IPS-20b (cell line): ENCODE measurements at regions not wholly inside any gene's neighbourhood (a gene's known extent, or its start where the extent isn't known, plus 50 kb on each side); places are given as distances from the start of the nearest gene placed in this dataset.
A peak's percentile ranks its signal among the peaks of the same experiment; 100 is the strongest.

Experiments used
- H3K27ac ChIP-seq: one replicate; pipeline ENCODE4 v1.5.1; 2013; ENCODE audit warnings: low read length
- H3K27me3 ChIP-seq: 2 replicates; pipeline ENCODE4 v1.6.1; 2013; ENCODE audit warnings: mild to moderate bottlenecking, low read length, inconsistent platforms; ENCODE audit not compliant: insufficient read depth
- H3K36me3 ChIP-seq: 2 replicates; pipeline ENCODE4 v1.6.1; 2013; ENCODE audit warnings: low read depth, mild to moderate bottlenecking, inconsistent platforms, low read length, moderate library complexity; ENCODE audit not compliant: insufficient read depth
- H3K4me1 ChIP-seq: 2 replicates; pipeline ENCODE4 v1.6.1; 2013; ENCODE audit warnings: mild to moderate bottlenecking, control low read depth, inconsistent platforms, low read length, moderate library complexity; ENCODE audit not compliant: insufficient read depth
- H3K4me3 ChIP-seq: 2 replicates; pipeline ENCODE4 v1.5.1; 2013; ENCODE audit warnings: mild to moderate bottlenecking, low read length, inconsistent platforms
- H3K9ac ChIP-seq: 2 replicates; pipeline ENCODE4 v1.6.1; 2013; ENCODE audit warnings: low read depth, mild to moderate bottlenecking, inconsistent platforms, low read length, moderate library complexity
- H3K9me3 ChIP-seq: 2 replicates; pipeline ENCODE4 v1.6.1; 2013; ENCODE audit warnings: mild to moderate bottlenecking, low read depth, low read length, inconsistent platforms; ENCODE audit not compliant: insufficient read depth

DNA sequence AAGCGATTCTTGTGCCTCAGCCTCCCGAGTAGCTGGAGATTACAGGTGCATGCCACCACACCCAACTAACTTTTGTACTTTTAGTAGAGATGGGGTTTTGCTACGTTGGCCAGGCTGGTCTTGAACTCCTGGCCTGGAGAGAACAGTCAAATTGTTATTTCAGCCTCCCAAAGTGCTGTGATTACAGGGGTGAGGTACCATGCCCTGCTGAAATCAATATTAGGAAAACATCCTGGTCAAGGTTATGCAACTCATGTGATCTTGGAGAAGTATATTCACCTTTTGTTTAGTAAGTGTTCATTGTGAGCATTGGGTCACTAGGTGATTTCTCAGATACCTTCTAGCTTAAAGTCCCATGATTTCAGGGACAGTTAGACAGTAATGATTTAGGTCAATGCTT, 167.8 kb downstream of the AASDH start:
- H3K9ac ChIP-seq, result no peak overlapping the region
- H3K9me3 ChIP-seq, result no peaks in the 10 kb centered on the region
- no peaks in the 10 kb centered on the region for H3K27me3 ChIP-seq
- peaks cover 17% of the 10 kb centered on the region; the same call in 1 of the 2 replicates for H3K4me1 ChIP-seq
- H3K36me3 ChIP-seq, result no peaks in the 10 kb centered on the region
- H3K27ac ChIP-seq, result no peak overlapping the region
- no peak overlapping the region for H3K4me3 ChIP-seq

DNA sequence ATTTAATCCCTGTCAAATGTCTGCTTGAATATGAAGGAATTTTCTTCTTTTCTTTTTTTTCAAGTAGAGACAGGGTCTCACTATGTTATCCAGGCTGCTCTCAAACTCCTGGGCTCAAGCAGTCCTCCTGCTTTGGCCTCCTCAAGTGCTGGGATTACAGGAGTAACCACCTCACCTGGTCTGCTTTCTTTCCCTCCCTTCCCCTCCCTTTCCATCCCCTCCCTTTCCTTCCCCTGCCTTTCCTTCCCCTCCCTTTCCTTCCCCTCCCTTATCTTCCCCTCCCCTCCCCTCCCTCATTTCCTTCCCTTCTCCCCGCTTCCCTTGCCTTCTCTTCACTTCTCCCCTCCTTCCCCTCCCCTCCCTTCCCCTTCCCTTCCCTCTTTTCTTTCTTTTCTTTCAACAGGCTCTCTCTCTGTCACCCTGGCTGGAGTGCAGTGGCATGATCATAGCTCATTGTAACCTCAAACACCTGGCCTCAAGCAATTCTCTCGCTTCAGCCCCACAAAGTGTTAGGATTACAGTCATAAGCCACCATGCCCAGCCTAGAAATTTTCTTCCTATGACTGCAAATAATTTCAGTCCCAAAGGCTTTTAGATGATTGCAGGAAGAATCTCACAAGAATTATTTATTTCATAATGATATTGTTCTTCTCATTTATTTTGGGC, 168.9 kb downstream of the AASDH start:
- Histone ChIP-seq H3K4me3 (peak overlapping the region; percentile 34; the same call in 1 of the 2 replicates), H3K9ac (no peak overlapping the region), H3K36me3 (no peaks in the 10 kb centered on the region), H3K4me1 (peaks cover 17% of the 10 kb centered on the region; the same call in 1 of the 2 replicates), H3K27ac (no peak overlapping the region), H3K27me3 (peaks cover 7% of the 10 kb centered on the region; the same call in 1 of the 2 replicates), H3K9me3 (no peaks in the 10 kb centered on the region)

DNA sequence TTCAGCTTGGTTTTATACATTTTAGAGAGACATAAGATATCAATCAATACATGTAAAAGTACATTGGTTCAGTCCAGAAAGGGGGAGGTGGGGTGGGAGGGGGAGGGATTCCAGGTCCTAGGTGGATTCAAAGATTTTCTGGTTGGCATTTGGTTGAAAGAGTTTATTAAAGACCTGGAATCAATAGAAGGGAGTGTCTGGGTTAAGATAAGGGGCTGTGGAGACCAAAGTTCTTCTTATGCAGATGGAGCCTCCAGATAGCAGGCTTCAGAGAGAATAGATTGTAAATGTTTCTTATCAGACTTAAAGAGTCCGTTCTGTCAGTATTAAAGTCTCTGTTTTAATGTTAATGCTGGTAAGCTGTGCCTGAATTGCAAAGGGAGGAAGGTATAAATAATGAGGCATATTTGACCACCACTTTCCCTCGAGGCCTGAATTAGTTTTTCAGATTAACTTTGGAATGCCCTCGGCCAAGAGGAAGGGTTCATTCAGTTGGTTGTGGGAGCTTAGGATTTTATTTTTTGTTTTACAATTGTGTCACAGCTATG, 169.9 kb downstream of the AASDH start:
- H3K27ac ChIP-seq, result no peak overlapping the region
- peaks cover 17% of the 10 kb centered on the region; the same call in 1 of the 2 replicates for H3K4me1 ChIP-seq
- H3K9ac ChIP-seq, result no peak overlapping the region
- H3K4me3 ChIP-seq, result peak overlapping the region; percentile 34
- H3K36me3 ChIP-seq, result no peaks in the 10 kb centered on the region
- H3K27me3 ChIP-seq, result peaks cover 15% of the 10 kb centered on the region
- H3K9me3 ChIP-seq, result no peaks in the 10 kb centered on the region

DNA sequence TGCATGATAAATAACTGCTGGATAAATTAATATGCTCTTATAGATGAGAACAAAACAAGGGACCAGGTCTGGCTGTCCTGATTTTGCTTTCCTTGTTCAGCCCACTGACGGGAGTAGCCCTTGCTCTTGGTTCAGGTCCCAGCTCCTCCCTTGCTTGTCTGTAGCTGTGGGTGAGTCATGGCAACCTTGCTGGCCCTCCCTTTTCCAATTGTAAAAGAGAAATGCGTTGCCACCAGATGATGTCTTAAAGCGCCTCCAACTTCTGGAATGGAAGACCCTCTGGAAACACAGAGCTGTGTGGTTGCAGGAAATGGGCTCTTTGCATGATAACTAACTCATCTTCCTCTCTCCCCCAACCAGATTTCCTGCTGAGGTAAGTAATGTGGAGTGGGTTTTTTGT, 171.4 kb downstream of the AASDH start:
- H3K4me1 ChIP-seq, result peaks cover 17% of the 10 kb centered on the region; the same call in 1 of the 2 replicates
- H3K27ac ChIP-seq, result no peak overlapping the region
- no peaks in the 10 kb centered on the region for H3K36me3 ChIP-seq
- H3K4me3 ChIP-seq, result no peak overlapping the region; the same call in 1 of the 2 replicates
- H3K9ac ChIP-seq, result no peak overlapping the region
- H3K9me3 ChIP-seq, result peaks cover 7% of the 10 kb centered on the region
- H3K27me3 ChIP-seq, result peaks cover 30% of the 10 kb centered on the region

DNA sequence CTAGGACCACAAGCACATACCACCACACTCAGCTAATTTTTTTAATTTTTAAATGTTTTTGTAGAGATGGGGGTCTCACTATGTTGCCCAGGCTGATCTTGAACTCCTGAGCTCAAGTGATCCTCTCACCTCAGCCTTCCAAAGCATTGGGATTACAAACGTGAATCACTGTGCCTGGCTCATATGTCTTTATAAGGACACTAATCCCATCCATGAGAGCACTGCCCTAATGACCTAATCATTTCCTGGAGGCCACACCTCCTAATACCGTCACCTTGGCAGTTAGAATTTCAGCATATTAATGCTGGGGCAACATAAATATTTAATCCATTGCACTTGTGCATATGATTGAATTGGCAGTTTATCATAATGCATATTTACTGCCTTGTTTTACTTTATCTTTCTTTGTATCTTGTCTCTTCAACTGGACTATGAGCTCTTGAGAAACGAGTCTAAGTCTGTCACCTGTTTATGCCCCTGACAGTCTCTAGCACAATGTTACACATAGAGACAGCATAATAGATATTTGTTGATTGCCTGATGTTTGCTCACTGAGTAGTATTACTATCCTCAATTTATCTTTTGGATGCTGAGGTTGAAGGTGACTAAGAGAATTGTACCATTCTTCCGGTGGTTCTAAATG, 172.0 kb downstream of the AASDH start:
- H3K27ac ChIP-seq, result no peak overlapping the region
- H3K9me3 ChIP-seq, result peaks cover 8% of the 10 kb centered on the region
- peaks cover 17% of the 10 kb centered on the region; the same call in 1 of the 2 replicates for H3K4me1 ChIP-seq
- no peak overlapping the region for H3K9ac ChIP-seq
- no peaks in the 10 kb centered on the region for H3K36me3 ChIP-seq
- H3K27me3 ChIP-seq, result peaks cover 32% of the 10 kb centered on the region
- H3K4me3 ChIP-seq, result no peak overlapping the region

DNA sequence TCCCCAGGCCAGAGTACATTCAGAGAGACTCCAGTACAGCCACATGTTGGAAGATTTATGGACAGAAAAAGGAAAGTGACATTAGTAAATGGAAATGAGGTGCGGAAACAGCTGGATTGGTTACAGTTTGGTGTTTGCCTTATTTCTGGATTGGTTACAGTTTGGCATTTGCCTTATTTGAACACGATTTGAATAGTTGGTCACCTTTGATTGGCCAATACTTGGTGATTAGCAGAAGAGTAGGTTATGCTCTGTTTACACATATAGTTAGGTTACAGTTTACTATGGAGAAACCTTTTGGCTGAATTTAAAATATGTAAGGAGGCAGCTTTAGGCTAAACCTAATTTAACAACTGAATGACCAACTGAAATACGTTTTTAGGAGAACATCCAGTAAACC, 173.7 kb downstream of the AASDH start:
- H3K36me3 ChIP-seq, result no peaks in the 10 kb centered on the region
- H3K9ac ChIP-seq, result no peak overlapping the region
- no peak overlapping the region for H3K4me3 ChIP-seq
- H3K9me3 ChIP-seq, result peaks cover 8% of the 10 kb centered on the region
- H3K4me1 ChIP-seq, result peaks cover 20% of the 10 kb centered on the region; the same call in 1 of the 2 replicates
- H3K27ac ChIP-seq, result no peak overlapping the region
- peaks cover 49% of the 10 kb centered on the region for H3K27me3 ChIP-seq

DNA sequence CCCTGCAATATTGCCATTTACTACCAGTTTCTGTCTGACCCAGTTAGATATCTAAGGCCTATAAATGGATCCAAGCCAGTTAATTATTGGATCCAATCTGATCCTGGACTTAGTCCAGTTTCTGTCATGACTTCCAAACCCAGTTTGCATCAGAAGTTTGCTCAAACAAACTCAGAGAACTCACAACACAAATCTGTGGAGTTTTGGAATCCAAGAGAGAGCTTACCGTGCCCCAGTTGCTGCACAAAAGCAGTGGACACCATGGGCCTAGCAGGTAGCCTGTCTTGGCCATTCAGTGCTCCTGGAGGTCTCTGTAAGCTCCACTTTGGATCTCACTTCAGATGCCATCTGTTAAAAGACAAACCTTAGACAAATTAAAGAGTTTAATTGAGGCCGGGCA, 174.5 kb downstream of the AASDH start:
- H3K9ac ChIP-seq, result no peak overlapping the region
- H3K27ac ChIP-seq, result no peak overlapping the region
- H3K4me1 ChIP-seq, result peaks cover 18% of the 10 kb centered on the region; the same call in 1 of the 2 replicates
- H3K4me3 ChIP-seq, result no peak overlapping the region
- H3K27me3 ChIP-seq, result peaks cover 56% of the 10 kb centered on the region
- H3K36me3 ChIP-seq, result no peaks in the 10 kb centered on the region
- peaks cover 8% of the 10 kb centered on the region for H3K9me3 ChIP-seq

DNA sequence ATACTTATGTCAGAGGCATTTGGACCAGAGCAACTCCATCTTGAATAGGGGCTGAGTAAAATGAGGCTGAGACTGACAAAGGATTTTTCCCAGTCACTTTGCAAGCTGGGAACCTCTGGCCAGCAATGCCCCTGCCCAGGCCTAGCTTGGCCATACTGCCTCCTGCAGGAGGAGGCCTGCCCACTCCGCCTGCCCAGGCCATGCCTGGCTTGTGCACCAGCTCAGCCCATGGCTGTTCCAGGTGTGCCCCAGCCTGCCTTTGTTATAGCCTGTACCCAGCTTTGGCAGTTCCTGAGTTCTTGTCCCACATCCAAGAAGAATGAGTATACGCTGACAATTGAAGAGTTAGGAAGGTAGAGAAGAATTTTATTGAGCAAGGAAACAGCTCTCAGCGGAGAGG, 176.1 kb downstream of the AASDH start:
- Histone ChIP-seq H3K4me3 (no peak overlapping the region), H3K4me1 (peaks cover 14% of the 10 kb centered on the region; the same call in 1 of the 2 replicates), H3K27me3 (peaks cover 72% of the 10 kb centered on the region), H3K27ac (no peak overlapping the region), H3K36me3 (no peaks in the 10 kb centered on the region), H3K9ac (no peak overlapping the region), H3K9me3 (peaks cover 8% of the 10 kb centered on the region)

DNA sequence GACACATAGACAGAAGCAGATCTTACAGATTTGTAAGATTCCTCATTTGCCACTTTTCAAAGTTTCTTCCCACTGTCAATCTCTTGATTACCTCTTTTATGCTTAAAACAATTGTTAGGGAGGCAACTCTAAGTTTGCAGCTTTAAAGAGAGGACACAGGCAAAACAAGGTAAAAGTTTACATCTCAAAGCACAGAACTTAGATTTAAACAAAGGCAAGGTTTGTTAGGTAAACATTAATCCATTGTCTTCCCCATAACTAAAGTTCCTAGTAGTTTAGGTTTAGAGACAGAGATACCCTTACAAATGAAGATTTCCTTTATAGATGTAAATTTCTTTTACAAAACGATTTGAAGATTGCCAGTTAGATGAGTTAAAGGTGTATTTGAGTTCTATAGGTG, 176.9 kb downstream of the AASDH start:
- H3K9ac ChIP-seq, result no peak overlapping the region
- H3K4me1 ChIP-seq, result peaks cover 6% of the 10 kb centered on the region; the same call in 1 of the 2 replicates
- H3K4me3 ChIP-seq, result no peak overlapping the region
- H3K9me3 ChIP-seq, result peaks cover 8% of the 10 kb centered on the region
- peaks cover 78% of the 10 kb centered on the region for H3K27me3 ChIP-seq
- no peaks in the 10 kb centered on the region for H3K36me3 ChIP-seq
- no peak overlapping the region for H3K27ac ChIP-seq

DNA sequence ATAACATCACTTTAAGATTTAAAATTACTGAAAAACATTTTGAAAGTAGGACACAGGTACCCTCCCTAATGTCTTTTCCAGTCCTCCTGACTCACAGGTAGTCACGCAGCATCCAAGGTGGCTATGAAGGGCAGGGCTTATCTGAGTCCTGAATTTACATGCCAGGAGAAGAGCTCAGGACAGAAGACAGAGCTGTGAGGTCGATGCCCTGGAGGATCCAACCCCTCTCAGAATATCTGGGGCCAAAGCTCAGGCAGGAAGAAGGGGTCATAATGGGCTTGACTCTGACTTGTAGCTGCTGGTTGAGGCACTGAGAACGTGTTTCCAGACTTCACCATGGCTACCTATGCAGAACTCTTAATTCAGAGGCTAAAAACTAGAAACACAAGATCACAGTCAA, 177.5 kb downstream of the AASDH start:
- H3K36me3 ChIP-seq, result no peaks in the 10 kb centered on the region
- H3K27me3 ChIP-seq, result peaks cover 78% of the 10 kb centered on the region
- H3K27ac ChIP-seq, result no peak overlapping the region
- no peak overlapping the region for H3K9ac ChIP-seq
- H3K4me1 ChIP-seq, result peaks cover 6% of the 10 kb centered on the region; the same call in 1 of the 2 replicates
- H3K9me3 ChIP-seq, result peaks cover 8% of the 10 kb centered on the region
- no peak overlapping the region for H3K4me3 ChIP-seq

DNA sequence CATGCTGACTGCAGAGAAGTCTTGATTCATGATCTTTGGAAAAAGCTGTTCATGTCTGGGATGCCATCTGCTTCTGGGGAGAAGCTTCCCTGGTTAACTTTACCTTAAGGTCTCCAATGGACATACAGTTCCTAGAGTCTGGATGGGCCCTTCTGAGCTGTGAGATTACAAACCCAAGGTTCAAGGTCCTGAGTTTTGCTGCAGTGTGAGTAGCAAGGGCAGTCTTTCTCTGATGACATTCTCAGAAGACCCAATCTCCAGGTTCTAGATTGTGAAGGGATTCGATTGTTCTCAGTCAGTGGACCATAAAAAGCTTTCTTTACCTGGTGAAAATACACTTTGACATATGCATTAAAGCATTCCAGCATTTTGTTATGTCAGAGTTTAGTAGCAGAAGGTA, 179.2 kb downstream of the AASDH start:
- peaks cover 6% of the 10 kb centered on the region; the same call in 1 of the 2 replicates for H3K4me1 ChIP-seq
- H3K9me3 ChIP-seq, result peaks cover 8% of the 10 kb centered on the region
- no peak overlapping the region for H3K27ac ChIP-seq
- H3K4me3 ChIP-seq, result no peak overlapping the region
- H3K36me3 ChIP-seq, result no peaks in the 10 kb centered on the region
- H3K9ac ChIP-seq, result no peak overlapping the region
- peaks cover 70% of the 10 kb centered on the region for H3K27me3 ChIP-seq

DNA sequence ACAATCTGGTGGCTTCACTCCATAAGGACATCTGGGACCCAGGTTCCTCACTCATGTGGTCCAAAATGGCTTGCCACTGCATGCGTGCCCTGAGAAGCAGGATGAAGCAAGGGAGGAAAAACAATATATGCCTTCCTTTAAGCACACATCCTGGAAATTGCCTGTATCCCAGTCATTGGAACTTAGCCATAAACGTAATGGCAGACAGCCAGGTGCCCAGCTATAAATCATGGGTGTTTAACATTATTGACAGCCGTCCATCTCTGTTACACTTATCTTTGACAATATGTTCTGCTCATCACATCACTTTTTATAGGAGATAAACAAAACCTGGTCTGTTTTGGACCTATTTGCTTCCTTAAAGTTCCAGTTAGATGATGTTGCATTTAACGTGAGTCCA, 181.0 kb downstream of the AASDH start:
- H3K4me1 ChIP-seq, result peaks cover 6% of the 10 kb centered on the region; the same call in 1 of the 2 replicates
- H3K4me3 ChIP-seq, result no peak overlapping the region
- no peak overlapping the region for H3K9ac ChIP-seq
- peaks cover 52% of the 10 kb centered on the region for H3K27me3 ChIP-seq
- H3K9me3 ChIP-seq, result peaks cover 4% of the 10 kb centered on the region; the same call in 1 of the 2 replicates
- no peak overlapping the region for H3K27ac ChIP-seq
- no peaks in the 10 kb centered on the region for H3K36me3 ChIP-seq
